Stimulated activated CD8-positive, alpha-beta memory T cell treated with anti-CD3 and anti-CD28 coated beads, Interleukin-15, amount 100 ng/mL, for 48 hours (primary cell): ENCODE measurements at regions not wholly inside any gene's neighbourhood (a gene's known extent, or its start where the extent isn't known, plus 50 kb on each side); places are given as distances from the start of the nearest gene placed in this dataset.

Source experiments
- DNase-seq, 2 donors: peaks; one replicate each; pipeline ENCODE4 v3.0.0-alpha.2; 2020; ENCODE audit warnings: low read depth in 2 of 2

- no peak for DNase-seq
Observed at GRCh38 chr1:80801695-80802094, 999.0 kb upstream of the ADGRL2 start.

GRCh38 chr1:80799457-80799856, 1001.3 kb upstream of the ADGRL2 start:
- no peak for DNase-seq

GRCh38 chr1:80779275-80779674, 1021.5 kb upstream of the ADGRL2 start:
- no peak for DNase-seq

- DNase-seq, result no peak
Observed at GRCh38 chr1:80778094-80778840, 1022.5 kb upstream of the ADGRL2 start.

- DNase-seq, result no peak
Observed at GRCh38 chr1:80776266-80776665, 1024.5 kb upstream of the ADGRL2 start.

GRCh38 chr1:80769208-80769750, 1031.5 kb upstream of the ADGRL2 start:
- DNase-seq, result no peak

- DNase-seq, result no peak
Observed at GRCh38 chr1:80767711-80768110, 1033.0 kb upstream of the ADGRL2 start.

- DNase-seq, result no peak
Observed at GRCh38 chr1:80759354-80759753, 1041.4 kb upstream of the ADGRL2 start.

- DNase-seq, result no peak
Observed at GRCh38 chr1:80755944-80756343, 1044.8 kb upstream of the ADGRL2 start.

GRCh38 chr1:80751204-80751603, 1049.5 kb upstream of the ADGRL2 start:
- no peak for DNase-seq

GRCh38 chr1:80731241-80731894, 1069.4 kb upstream of the ADGRL2 start:
- no peak for DNase-seq

- DNase-seq, result no peak
Observed at GRCh38 chr1:80722611-80723010, 1078.1 kb upstream of the ADGRL2 start.

- no peak for DNase-seq
Observed at GRCh38 chr1:80706526-80706925, 1094.2 kb upstream of the ADGRL2 start.

- DNase-seq, result no peak
Observed at GRCh38 chr1:80678438-80678837, 1122.3 kb upstream of the ADGRL2 start.

GRCh38 chr1:80675454-80675853, 1125.3 kb upstream of the ADGRL2 start:
- DNase-seq, result no peak

- DNase-seq, result no peak
Observed at GRCh38 chr1:80673935-80674597, 1126.7 kb upstream of the ADGRL2 start.

- no peak for DNase-seq
Observed at GRCh38 chr1:80668372-80668771, 1132.4 kb upstream of the ADGRL2 start.

- DNase-seq, result no peak
Observed at GRCh38 chr1:80666073-80666472, 1134.7 kb upstream of the ADGRL2 start.

GRCh38 chr1:80659161-80659560, 1141.6 kb upstream of the ADGRL2 start:
- no peak for DNase-seq

- no peak for DNase-seq
Observed at GRCh38 chr1:80657707-80658106, 1143.0 kb upstream of the ADGRL2 start.

- no peak for DNase-seq
Observed at GRCh38 chr1:80657044-80657643, 1143.6 kb upstream of the ADGRL2 start.

- no peak for DNase-seq
Observed at GRCh38 chr1:80656641-80657040, 1144.1 kb upstream of the ADGRL2 start.
